ENCODE measurements at regions not wholly inside any gene's neighbourhood (a gene's known extent, or its start where the extent isn't known, plus 50 kb on each side); places are given as distances from the start of the nearest gene placed in this dataset.

DNA sequence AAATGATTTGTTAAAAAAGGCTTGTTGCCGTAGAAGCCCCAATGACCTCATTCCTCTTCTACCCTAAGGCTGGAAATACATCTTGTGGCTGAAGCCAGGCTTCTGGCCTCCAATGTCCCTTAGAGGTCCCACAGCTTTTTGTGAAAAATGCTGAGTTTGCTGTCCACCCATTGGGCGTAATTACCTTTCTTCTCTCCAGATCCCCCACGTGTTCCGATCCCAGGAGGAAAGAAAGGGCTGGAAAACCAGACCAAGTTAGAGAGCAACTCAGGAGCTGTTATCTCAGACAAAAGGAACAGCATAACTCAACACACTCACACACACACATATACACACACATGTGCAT is 154.2 kb downstream of the MIAT start:
- Histone ChIP-seq H3K9me3 (no peaks in the 10 kb centered on the region), H3K27ac (no peak overlapping the region), H3K36me3 (no peaks in the 10 kb centered on the region), H3K4me1 (replicated peaks) (no peaks in the 10 kb centered on the region), H3K4me3 (no peak overlapping the region), H3K27me3 (replicated peaks; ENCODE audit: insufficient read depth) (no peaks in the 10 kb centered on the region)
- DNase-seq (ENCODE audit: low spot score), result no peak
- 93% methylated on average over 4 of the region's 4 CpGs for WGBS
- no peak for TF ChIP-seq POLR2A (IDR thresholded peaks at IDR 0.05)
- TF ChIP-seq CTCF (IDR thresholded peaks at IDR 0.05), result no peak
- TF ChIP-seq POLR2AphosphoS5 (IDR thresholded peaks at IDR 0.05), result no peak
- intact Hi-C loops (cut with DNase I), result no loop called here

- no peak for DNase-seq (ENCODE audit: low spot score)
- no peak for TF ChIP-seq CTCF (IDR thresholded peaks at IDR 0.05)
- TF ChIP-seq POLR2AphosphoS5 (IDR thresholded peaks at IDR 0.05), result no peak
- no peak for TF ChIP-seq POLR2A (IDR thresholded peaks at IDR 0.05)
- Histone ChIP-seq H3K4me1 (replicated peaks) (no peaks in the 10 kb centered on the region), H3K9me3 (no peaks in the 10 kb centered on the region), H3K27ac (no peak overlapping the region), H3K4me3 (no peak overlapping the region), H3K27me3 (replicated peaks; ENCODE audit: insufficient read depth) (no peaks in the 10 kb centered on the region), H3K36me3 (no peaks in the 10 kb centered on the region)
- intact Hi-C loops (cut with DNase I), result no loop called here
Observed at GRCh38 chr22:26812731-26813130, 155.3 kb downstream of the MIAT start.

DNA sequence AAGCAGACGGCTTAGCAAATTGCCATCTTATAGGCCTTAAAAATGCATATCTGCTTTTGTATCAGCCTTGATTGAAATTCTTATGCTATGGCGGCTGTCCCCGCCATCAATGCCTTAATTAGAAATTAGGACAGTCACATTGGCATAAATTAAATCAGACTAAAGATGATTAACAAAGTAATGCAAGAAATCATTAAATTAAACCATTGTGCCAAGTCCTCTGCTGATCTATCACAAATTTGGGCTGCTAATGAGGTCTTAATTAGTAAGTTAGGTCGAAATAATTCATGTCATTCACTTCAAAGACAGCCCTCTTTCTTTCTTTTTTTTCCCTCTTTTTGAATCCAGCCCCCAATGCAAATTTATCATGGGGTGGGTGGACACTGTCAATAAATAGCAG is 159.3 kb downstream of the MIAT start:
- TF ChIP-seq CTCF (IDR thresholded peaks at IDR 0.05), result no peak
- TF ChIP-seq POLR2A (IDR thresholded peaks at IDR 0.05), result no peak
- TF ChIP-seq POLR2AphosphoS5 (IDR thresholded peaks at IDR 0.05), result no peak
- Histone ChIP-seq H3K9me3 (no peaks in the 10 kb centered on the region), H3K27me3 (replicated peaks; ENCODE audit: insufficient read depth) (no peaks in the 10 kb centered on the region), H3K4me3 (no peak overlapping the region), H3K36me3 (no peaks in the 10 kb centered on the region), H3K27ac (no peak overlapping the region), H3K4me1 (replicated peaks) (no peaks in the 10 kb centered on the region)
- intact Hi-C loops (cut with DNase I), result no loop called here
- no peak for DNase-seq (ENCODE audit: low spot score)
- 79% methylated on average over 4 of the region's 4 CpGs for WGBS

GRCh38 chr22:26817926-26818325 is 160.5 kb downstream of the MIAT start:
- Histone ChIP-seq H3K27me3 (replicated peaks; ENCODE audit: insufficient read depth) (no peaks in the 10 kb centered on the region), H3K27ac (no peak overlapping the region), H3K36me3 (no peaks in the 10 kb centered on the region), H3K4me1 (replicated peaks) (no peaks in the 10 kb centered on the region), H3K9me3 (no peaks in the 10 kb centered on the region), H3K4me3 (no peak overlapping the region)
- DNase-seq (ENCODE audit: low spot score), result no peak
- no peak for TF ChIP-seq POLR2A (IDR thresholded peaks at IDR 0.05)
- TF ChIP-seq CTCF (IDR thresholded peaks at IDR 0.05), result no peak
- 50% methylated on average over 4 of the region's 4 CpGs for WGBS
- intact Hi-C loops (cut with DNase I), result no loop called here

- no peak for DNase-seq (ENCODE audit: low spot score)
- no peaks in the 10 kb centered on the region for H3K4me1 ChIP-seq (replicated peaks)
- H3K4me3 ChIP-seq, result no peak overlapping the region
- intact Hi-C loops (cut with DNase I), result no loop called here
- H3K27me3 ChIP-seq (replicated peaks; ENCODE audit: insufficient read depth), result no peaks in the 10 kb centered on the region
- H3K36me3 ChIP-seq, result no peaks in the 10 kb centered on the region
- WGBS, result 88% methylated on average over 4 of the region's 4 CpGs
- no peaks in the 10 kb centered on the region for H3K9me3 ChIP-seq
- no peak overlapping the region for H3K27ac ChIP-seq
- no peak for TF ChIP-seq POLR2A (IDR thresholded peaks at IDR 0.05)
- no peak for TF ChIP-seq POLR2AphosphoS5 (IDR thresholded peaks at IDR 0.05)
- TF ChIP-seq CTCF (IDR thresholded peaks at IDR 0.05), result no peak
Observed at GRCh38 chr22:26821854-26822253, 164.5 kb downstream of the MIAT start.

All from prostate gland (tissue), 2 donors.